Sigmoid colon (tissue), 4 donors: ENCODE measurements at regions not wholly inside any gene's neighbourhood (a gene's known extent, or its start where the extent isn't known, plus 50 kb on each side); places are given as distances from the start of the nearest gene placed in this dataset.

Source experiments
- EP300 ChIP-seq, 4 donors: sonication (generic); formaldehyde crosslinking; IDR thresholded peaks; one replicate each; pipeline ENCODE4 v1.6.1; 2017; ENCODE audit warnings: antibody characterized with exemption in 4 of 4
- POLR2A ChIP-seq, 2 donors: fragments of 450-650 bp; IDR thresholded peaks; one replicate each; pipeline ENCODE4 v1.6.1; 2016; ENCODE audit warnings: antibody characterized with exemption in 2 of 2, mild to moderate bottlenecking in 2 of 2, moderate library complexity in 2 of 2
- TF ChIP-seq, protein P1 (sequence below), 4 experiments: fragments of 450-650 bp in 3 of 4; fragments of 200-600 bp in 1 of 4; IDR thresholded peaks; one replicate each; pipeline ENCODE4 v1.5.1; 2016 to 2019; ENCODE audit warnings: antibody characterized with exemption in 4 of 4, mild to moderate bottlenecking in 3 of 4, moderate library complexity in 2 of 4

DNA sequence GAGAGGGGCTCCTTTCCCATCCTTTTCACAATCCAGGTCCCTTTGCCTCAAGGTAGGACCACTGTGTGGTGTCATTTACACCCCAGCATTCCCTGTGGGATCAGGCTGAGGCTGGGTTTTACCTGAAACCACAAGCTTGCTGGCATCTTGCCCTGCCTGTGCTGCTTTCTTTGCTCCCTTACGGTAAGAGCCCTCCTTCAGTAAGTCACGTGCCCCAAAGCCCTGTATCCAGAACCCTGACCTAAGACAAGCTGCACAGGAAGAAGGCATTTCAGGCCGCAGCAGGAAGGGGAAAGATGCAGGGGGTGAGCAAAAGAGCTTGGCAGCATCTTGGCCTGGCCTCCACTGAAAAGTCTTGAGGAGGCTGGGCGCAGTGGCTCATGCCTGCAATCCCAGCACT, 58.4 kb downstream of the KLHDC7A start:
- TF ChIP-seq, protein P1, sequence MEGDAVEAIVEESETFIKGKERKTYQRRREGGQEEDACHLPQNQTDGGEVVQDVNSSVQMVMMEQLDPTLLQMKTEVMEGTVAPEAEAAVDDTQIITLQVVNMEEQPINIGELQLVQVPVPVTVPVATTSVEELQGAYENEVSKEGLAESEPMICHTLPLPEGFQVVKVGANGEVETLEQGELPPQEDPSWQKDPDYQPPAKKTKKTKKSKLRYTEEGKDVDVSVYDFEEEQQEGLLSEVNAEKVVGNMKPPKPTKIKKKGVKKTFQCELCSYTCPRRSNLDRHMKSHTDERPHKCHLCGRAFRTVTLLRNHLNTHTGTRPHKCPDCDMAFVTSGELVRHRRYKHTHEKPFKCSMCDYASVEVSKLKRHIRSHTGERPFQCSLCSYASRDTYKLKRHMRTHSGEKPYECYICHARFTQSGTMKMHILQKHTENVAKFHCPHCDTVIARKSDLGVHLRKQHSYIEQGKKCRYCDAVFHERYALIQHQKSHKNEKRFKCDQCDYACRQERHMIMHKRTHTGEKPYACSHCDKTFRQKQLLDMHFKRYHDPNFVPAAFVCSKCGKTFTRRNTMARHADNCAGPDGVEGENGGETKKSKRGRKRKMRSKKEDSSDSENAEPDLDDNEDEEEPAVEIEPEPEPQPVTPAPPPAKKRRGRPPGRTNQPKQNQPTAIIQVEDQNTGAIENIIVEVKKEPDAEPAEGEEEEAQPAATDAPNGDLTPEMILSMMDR (IDR thresholded peaks at IDR 0.05): no peak
- TF ChIP-seq POLR2A (IDR thresholded peaks at IDR 0.05) (no peak), EP300 (IDR thresholded peaks at IDR 0.05) (no peak)
